HepG2 (cell line): ENCODE measurements at regions not wholly inside any gene's neighbourhood (a gene's known extent, or its start where the extent isn't known, plus 50 kb on each side); places are given as distances from the start of the nearest gene placed in this dataset.

ENCODE experiments used
- ATAC-seq: fragments of 200-7000 bp; cut with Tn5 transposase; 3 replicates; pipeline ENCODE4 v1.9.1; 2020; ENCODE audit warnings: mild to moderate bottlenecking, moderate library complexity
- BruUV-seq: library from RNA; stranded (reverse); fragments of 400-500 nt; replicated peaks from 2 replicates; lab custom pipeline; 2021; lab: Mats Ljungman, UMichigan
- CTCF ChIA-PET: fragments of 300-600 bp; formaldehyde crosslinking; extraction: SDS; loops from one replicate; lab custom pipeline; 2021; ENCODE audit warnings: low total read pairs, inconsistent platforms, low intra/inter-chr PET ratio; lab: Yijun Ruan, JAX
- POLR2A ChIA-PET: fragments of 350-600 bp; sonication (Branson Sonifier 250); formaldehyde crosslinking; loops from one replicate; lab custom pipeline; 2020; ENCODE audit warnings: antibody characterized with exemption, inconsistent platforms; lab: Yijun Ruan, JAX
- DNase-seq: peaks from one replicate; pipeline ENCODE4 v3.0.0-alpha.2; 2015; ENCODE audit warnings: low spot score
- FAIRE-seq: peaks from 3 replicates; lab custom pipeline; 2011; peaks lifted over from hg19 to GRCh38; lab: Jason Lieb, UNC
- H2AFZ ChIP-seq: one replicate; pipeline ENCODE4 v1.6.1; 2011; ENCODE audit warnings: low read length, inconsistent platforms
- H3K27ac ChIP-seq: fragments of 300-600 bp; 3 replicates; pipeline ENCODE4 v1.8.0; 2011; ENCODE audit warnings: mixed run types, mild to moderate bottlenecking, mixed read lengths, low read length, inconsistent platforms; ENCODE audit not compliant: insufficient read depth; ENCODE audit errors: extremely low read length
- H3K27me3 ChIP-seq, 2 experiments: fragments of 200-600 bp in 1 of 2; 2 replicates in 1 of 2; 3 replicates in 1 of 2; pipeline versions ENCODE4 v1.6.0 to v1.8.0; 2011; ENCODE audit warnings: low read length in 2 of 2, mild to moderate bottlenecking in 2 of 2, moderate library complexity in 2 of 2, inconsistent platforms in 1 of 2; ENCODE audit not compliant: insufficient read depth in 2 of 2, control insufficient read depth in 1 of 2
- H3K36me3 ChIP-seq, 2 experiments: fragments of 200-600 bp in 1 of 2; replicated peaks in 1 of 2; 2 replicates in 1 of 2; 3 replicates in 1 of 2; pipeline versions ENCODE4 v1.5.1 to v1.8.0; 2011; ENCODE audit warnings: low read length in 2 of 2, inconsistent platforms in 1 of 2; ENCODE audit not compliant: insufficient read depth in 2 of 2, control insufficient read depth in 1 of 2
- H3K4me1 ChIP-seq: 2 replicates; pipeline ENCODE4 v1.5.1; 2012; ENCODE audit warnings: low read length, inconsistent platforms; ENCODE audit not compliant: insufficient read depth
- H3K4me2 ChIP-seq: 2 replicates; pipeline ENCODE4 v1.6.0; 2011; ENCODE audit warnings: low read depth, low read length, inconsistent platforms
- H3K4me3 ChIP-seq, 3 experiments: fragments of 200-600 bp in 1 of 3; sonication (generic), shearing (Covaris generic) in 1 of 3; replicated peaks in 1 of 3; 2 replicates each; pipeline ENCODE4 v1.5.1; 2011 to 2016; ENCODE audit warnings: low read length in 3 of 3, inconsistent platforms in 2 of 3, low read depth in 2 of 3, mild to moderate bottlenecking in 2 of 3, control low read depth in 1 of 3, mixed read lengths in 1 of 3; ENCODE audit not compliant: insufficient read depth in 1 of 3
- H3K79me2 ChIP-seq: one replicate; pipeline ENCODE4 v1.6.1; 2011; ENCODE audit warnings: low read length, inconsistent platforms; ENCODE audit not compliant: insufficient read depth
- H3K9ac ChIP-seq: 2 replicates; pipeline ENCODE4 v1.6.0; 2011; ENCODE audit warnings: mild to moderate bottlenecking, low read depth, low read length, inconsistent platforms; ENCODE audit not compliant: insufficient read depth
- H3K9me3 ChIP-seq: 2 replicates; pipeline ENCODE4 v1.5.1; 2012; ENCODE audit warnings: mild to moderate bottlenecking, low read length
- H4K20me1 ChIP-seq: 2 replicates; pipeline ENCODE4 v1.6.0; 2011; ENCODE audit warnings: inconsistent platforms, mild to moderate bottlenecking, low read length, moderate library complexity; ENCODE audit not compliant: insufficient read depth
- DMTF1 ChIP-seq: sonication (generic); formaldehyde crosslinking; IDR thresholded peaks from 2 replicates; pipeline ENCODE4 v1.4.0; 2020; ENCODE audit warnings: mild to moderate bottlenecking, missing genetic modification reagents
- PRPF4 ChIP-seq: fragments of 200-400 bp; formaldehyde crosslinking; IDR thresholded peaks from 2 replicates; pipeline ENCODE4 v1.6.1; 2016; ENCODE audit warnings: low read length, low read depth; ENCODE audit not compliant: poor library complexity, severe bottlenecking
- STAT5B ChIP-seq: sonication (generic); formaldehyde crosslinking; IDR thresholded peaks from 2 replicates; pipeline ENCODE4 v1.4.0; 2020; ENCODE audit warnings: missing genetic modification reagents
- ZKSCAN5 ChIP-seq: sonication (generic); formaldehyde crosslinking; IDR thresholded peaks from 2 replicates; pipeline ENCODE4 v1.5.1; 2020; ENCODE audit warnings: mild to moderate bottlenecking, missing genetic modification reagents
- ZNF546 ChIP-seq: sonication (generic); formaldehyde crosslinking; conservative IDR thresholded peaks from 2 replicates; pipeline ENCODE4 v1.8.1; 2023; ENCODE audit warnings: mild to moderate bottlenecking, missing genetic modification reagents
- ZNF557 ChIP-seq: sonication (generic); formaldehyde crosslinking; IDR thresholded peaks from 2 replicates; pipeline ENCODE4 v1.4.0; 2020; ENCODE audit warnings: missing genetic modification reagents
- ZNF574 ChIP-seq: sonication (generic); formaldehyde crosslinking; IDR thresholded peaks from 2 replicates; pipeline ENCODE4 v1.4.0; 2020; ENCODE audit warnings: missing genetic modification reagents
- ZNF761 ChIP-seq: sonication (generic); formaldehyde crosslinking; conservative IDR thresholded peaks from 2 replicates; pipeline ENCODE4 v1.4.0; 2020; ENCODE audit warnings: mild to moderate bottlenecking, missing genetic modification reagents
- WGBS: methylation state at CpG from one replicate; pipeline ENCODE4 v1.1.6; 2017; ENCODE audit warnings: low lambda C conversion rate; 5-methylcytosine and 5-hydroxymethylcytosine counted together
- in situ Hi-C: cut with HindIII; loops from 2 replicates; pipeline ENCODE4 v1.10.0; 2017; ENCODE audit warnings: low pct_unique_long_range_greater_than_20kb; ENCODE audit not compliant: extremely low pct_ligation_motif_present
- intact Hi-C: fragments of 100-400 bp; cut with micrococcal nuclease; formaldehyde crosslinking; loops from one replicate; pipeline ENCODE4 v1.10.0; 2022; ENCODE audit not compliant: unreplicated experiment
- TF ChIP-seq, protein P1 (sequence below): sonication (generic); formaldehyde crosslinking; IDR thresholded peaks from 2 replicates; pipeline ENCODE4 v1.5.1; 2020; ENCODE audit warnings: missing genetic modification reagents, mild to moderate bottlenecking, borderline replicate concordance
- TF ChIP-seq, protein P2 (sequence below): sonication (generic); formaldehyde crosslinking; IDR thresholded peaks from 2 replicates; pipeline ENCODE4 v1.8.1; 2023; ENCODE audit warnings: mild to moderate bottlenecking, missing genetic modification reagents

GRCh38 chr15:81766829-81767475 lies 278.9 kb downstream of the MEX3B start:
- H3K4me1 ChIP-seq: no peaks in the 10 kb centered on the region
- no peak for ATAC-seq
- no peak overlapping the region for H2AFZ ChIP-seq
- BruUV-seq: no TSS peak
- FAIRE-seq: no peak
- WGBS: 0% methylated on average over 1 of the region's 1 CpG
- no peaks in the 10 kb centered on the region; a peak in 2 of 5 replicates for H3K27me3 ChIP-seq
- no peaks in the 10 kb centered on the region for H3K36me3 ChIP-seq
- H4K20me1 ChIP-seq: no peaks in the 10 kb centered on the region
- CTCF ChIA-PET: no interaction called here
- DNase-seq: no peak
- H3K79me2 ChIP-seq: no peaks in the 10 kb centered on the region
- POLR2A ChIA-PET: no interaction called here
- H3K4me3 ChIP-seq: no peak overlapping the region
- intact Hi-C loops (loop anchor here (10.0 kb wide), 1 partner anchor 652 kb away; no protein-coding TSS in a partner anchor), in situ Hi-C loops (no loop called here)
- H3K9ac ChIP-seq: no peak overlapping the region
- H3K9me3 ChIP-seq: no peaks in the 10 kb centered on the region
- no peak for TF ChIP-seq STAT5B (CRISPR knock-in tag)
- no peak for TF ChIP-seq ZNF546 (CRISPR knock-in tag)
- TF ChIP-seq ZNF557 (CRISPR knock-in tag): no peak
- no peak for TF ChIP-seq ZNF761 (CRISPR knock-in tag)
- TF ChIP-seq ZKSCAN5 (CRISPR knock-in tag): no peak
- TF ChIP-seq DMTF1 (CRISPR knock-in tag): no peak
- no peak overlapping the region for H3K27ac ChIP-seq
- no peak overlapping the region for H3K4me2 ChIP-seq

DNA sequence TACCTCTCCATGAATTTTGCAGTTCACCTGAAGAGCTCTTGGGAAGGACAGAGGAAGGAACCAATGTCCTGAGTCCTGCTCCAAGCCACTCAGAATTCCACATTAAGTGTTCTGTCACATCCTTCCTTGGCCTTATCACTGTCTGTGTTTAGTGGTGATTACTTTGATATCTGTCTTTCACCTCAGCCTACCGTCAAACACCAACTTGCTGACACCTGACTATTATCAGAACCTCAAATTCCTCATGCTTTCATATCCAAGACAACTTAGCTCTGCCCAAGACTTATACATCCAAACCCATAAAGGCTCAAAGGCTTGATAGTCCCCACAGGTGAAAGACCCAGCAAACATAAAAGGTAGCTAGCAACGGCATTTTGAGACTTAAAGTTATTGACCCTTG lies 280.0 kb downstream of the MEX3B start:
- CTCF ChIA-PET: no interaction called here
- POLR2A ChIA-PET: no interaction called here
- TF ChIP-seq, protein P1, sequence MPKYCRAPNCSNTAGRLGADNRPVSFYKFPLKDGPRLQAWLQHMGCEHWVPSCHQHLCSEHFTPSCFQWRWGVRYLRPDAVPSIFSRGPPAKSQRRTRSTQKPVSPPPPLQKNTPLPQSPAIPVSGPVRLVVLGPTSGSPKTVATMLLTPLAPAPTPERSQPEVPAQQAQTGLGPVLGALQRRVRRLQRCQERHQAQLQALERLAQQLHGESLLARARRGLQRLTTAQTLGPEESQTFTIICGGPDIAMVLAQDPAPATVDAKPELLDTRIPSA (CRISPR knock-in tag): no peak
- no peak for TF ChIP-seq PRPF4
- TF ChIP-seq, protein P2, sequence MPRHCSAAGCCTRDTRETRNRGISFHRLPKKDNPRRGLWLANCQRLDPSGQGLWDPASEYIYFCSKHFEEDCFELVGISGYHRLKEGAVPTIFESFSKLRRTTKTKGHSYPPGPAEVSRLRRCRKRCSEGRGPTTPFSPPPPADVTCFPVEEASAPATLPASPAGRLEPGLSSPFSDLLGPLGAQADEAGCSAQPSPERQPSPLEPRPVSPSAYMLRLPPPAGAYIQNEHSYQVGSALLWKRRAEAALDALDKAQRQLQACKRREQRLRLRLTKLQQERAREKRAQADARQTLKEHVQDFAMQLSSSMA: no peak
- no peak for TF ChIP-seq ZNF574 (CRISPR knock-in tag)

More for the DNA sequence above, 280.0 kb downstream of the MEX3B start:
- Histone ChIP-seq H3K9me3 (no peaks in the 10 kb centered on the region), H3K4me2 (no peak overlapping the region), H3K4me1 (no peaks in the 10 kb centered on the region), H4K20me1 (no peaks in the 10 kb centered on the region), H2AFZ (no peak overlapping the region), H3K4me3 (no peak overlapping the region), H3K36me3 (no peaks in the 10 kb centered on the region), H3K27me3 (no peaks in the 10 kb centered on the region; a peak in 2 of 5 replicates), H3K27ac (no peak overlapping the region), H3K79me2 (no peaks in the 10 kb centered on the region), H3K9ac (no peak overlapping the region)
- intact Hi-C loops (loop anchor here (10.0 kb wide), 1 partner anchor 651 kb away; no protein-coding TSS in a partner anchor), in situ Hi-C loops (no loop called here)
- WGBS: 9% methylated on average over 2 of the region's 2 CpGs
- no peak for FAIRE-seq
- no TSS peak for BruUV-seq
- DNase-seq: no peak
- no peak for ATAC-seq
